Fibroblast of lung (primary cell): ENCODE measurements at regions not wholly inside any gene's neighbourhood (a gene's known extent, or its start where the extent isn't known, plus 50 kb on each side); places are given as distances from the start of the nearest gene placed in this dataset.
A peak's percentile ranks its signal among the peaks of the same experiment; 100 is the strongest.

Experiments
- DNase-seq, 2 donors: peaks; one replicate each; pipeline versions ENCODE4 v3.0.0 to v3.0.0-alpha.2; 2010; ENCODE audit warnings: low read depth in 2 of 2
- H2AFZ ChIP-seq: 2 replicates; pipeline ENCODE4 v1.5.1; 2012; ENCODE audit warnings: low read length, control low read depth, inconsistent platforms
- H3K27ac ChIP-seq: 2 replicates; pipeline ENCODE4 v1.5.1; 2011; ENCODE audit warnings: low read length, control low read depth; ENCODE audit not compliant: insufficient read depth
- H3K27me3 ChIP-seq: 2 replicates; pipeline ENCODE4 v1.5.1; 2011; ENCODE audit warnings: mild to moderate bottlenecking, low read length; ENCODE audit not compliant: control insufficient read depth, insufficient read depth
- H3K36me3 ChIP-seq: 2 replicates; pipeline ENCODE4 v1.5.1; 2011; ENCODE audit warnings: low read length; ENCODE audit not compliant: control insufficient read depth, insufficient read depth
- H3K4me1 ChIP-seq: 2 replicates; pipeline ENCODE4 v1.5.1; 2011; ENCODE audit warnings: low read length; ENCODE audit not compliant: control insufficient read depth, insufficient read depth; ENCODE audit errors: extremely low read depth
- H3K4me2 ChIP-seq: 2 replicates; pipeline ENCODE4 v1.5.1; 2011; ENCODE audit warnings: low read length, control low read depth; ENCODE audit not compliant: insufficient read depth; ENCODE audit errors: extremely low read depth
- H3K4me3 ChIP-seq, 4 experiments: fragments of 200-600 bp in 1 of 4; sonication (generic) in 1 of 4; replicated peaks in 1 of 4; 2 replicates each; pipeline ENCODE4 v1.5.1; 2011 to 2016; ENCODE audit warnings: low read length in 4 of 4, low read depth in 3 of 4, mild to moderate bottlenecking in 3 of 4, control low read depth in 2 of 4, inconsistent platforms in 1 of 4, mixed read lengths in 1 of 4; ENCODE audit not compliant: insufficient read depth in 1 of 4; ENCODE audit errors: control extremely low read depth in 1 of 4
- H3K79me2 ChIP-seq: 2 replicates; pipeline ENCODE4 v1.5.1; 2012; ENCODE audit warnings: mild to moderate bottlenecking, low read length, inconsistent platforms; ENCODE audit not compliant: control insufficient read depth, insufficient read depth
- H3K9ac ChIP-seq: 2 replicates; pipeline ENCODE4 v1.5.1; 2011; ENCODE audit warnings: mild to moderate bottlenecking, low read length, control low read depth; ENCODE audit not compliant: insufficient read depth
- H3K9me3 ChIP-seq: 2 replicates; pipeline ENCODE4 v1.5.1; 2012; ENCODE audit warnings: low read depth, low read length; ENCODE audit not compliant: control insufficient read depth, insufficient read depth
- H4K20me1 ChIP-seq: 2 replicates; pipeline ENCODE4 v1.5.1; 2011; ENCODE audit warnings: low read length; ENCODE audit not compliant: control insufficient read depth, insufficient read depth; ENCODE audit errors: extremely low read depth
- EZH2 ChIP-seq: IDR thresholded peaks from 2 replicates; pipeline ENCODE4 v1.5.1; 2012; ENCODE audit warnings: low read length, control low read depth, mild to moderate bottlenecking; ENCODE audit errors: missing control alignments
- TF ChIP-seq, protein P1 (sequence below), 2 donors: IDR thresholded peaks in 1 of 2; conservative IDR thresholded peaks in 1 of 2; 1 replicate in 1 of 2; 2 replicates in 1 of 2; pipeline ENCODE4 v1.5.1; 2011 to 2012; ENCODE audit warnings: low read length in 2 of 2, control low read depth in 1 of 2, inconsistent platforms in 1 of 2, low read depth in 1 of 2, mild to moderate bottlenecking in 1 of 2

DNA sequence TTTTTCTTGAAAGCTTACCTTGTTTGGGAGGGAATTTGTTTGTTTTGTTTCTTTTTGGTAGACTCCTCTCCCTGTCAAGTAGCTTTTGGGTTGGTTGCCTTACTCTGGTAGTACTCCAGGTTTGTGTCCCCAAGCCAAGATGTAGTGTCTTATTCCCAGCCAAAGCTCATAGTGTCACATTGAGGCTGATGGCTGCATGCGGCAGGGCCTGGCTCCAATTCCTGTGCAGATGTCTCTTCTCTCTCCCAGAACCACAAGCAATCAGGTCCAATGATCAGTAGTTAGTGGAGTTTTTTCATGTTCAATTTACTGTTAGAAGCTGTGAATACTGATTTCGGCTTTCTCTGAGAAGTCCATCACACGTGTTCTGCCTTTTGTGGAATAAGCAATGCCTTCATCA is 221.1 kb upstream of the THBS1 start:
- Histone ChIP-seq H3K27me3 (no peaks in the 10 kb centered on the region), H3K9ac (no peak overlapping the region), H3K36me3 (no peaks in the 10 kb centered on the region), H3K4me2 (no peak overlapping the region), H2AFZ (no peak overlapping the region), H3K4me1 (peaks cover 18% of the 10 kb centered on the region), H3K4me3 (no peak overlapping the region), H4K20me1 (no peaks in the 10 kb centered on the region), H3K9me3 (no peaks in the 10 kb centered on the region), H3K27ac (no peak overlapping the region), H3K79me2 (no peaks in the 10 kb centered on the region)
- no peak for DNase-seq
- no peak for TF ChIP-seq EZH2
- TF ChIP-seq, protein P1, sequence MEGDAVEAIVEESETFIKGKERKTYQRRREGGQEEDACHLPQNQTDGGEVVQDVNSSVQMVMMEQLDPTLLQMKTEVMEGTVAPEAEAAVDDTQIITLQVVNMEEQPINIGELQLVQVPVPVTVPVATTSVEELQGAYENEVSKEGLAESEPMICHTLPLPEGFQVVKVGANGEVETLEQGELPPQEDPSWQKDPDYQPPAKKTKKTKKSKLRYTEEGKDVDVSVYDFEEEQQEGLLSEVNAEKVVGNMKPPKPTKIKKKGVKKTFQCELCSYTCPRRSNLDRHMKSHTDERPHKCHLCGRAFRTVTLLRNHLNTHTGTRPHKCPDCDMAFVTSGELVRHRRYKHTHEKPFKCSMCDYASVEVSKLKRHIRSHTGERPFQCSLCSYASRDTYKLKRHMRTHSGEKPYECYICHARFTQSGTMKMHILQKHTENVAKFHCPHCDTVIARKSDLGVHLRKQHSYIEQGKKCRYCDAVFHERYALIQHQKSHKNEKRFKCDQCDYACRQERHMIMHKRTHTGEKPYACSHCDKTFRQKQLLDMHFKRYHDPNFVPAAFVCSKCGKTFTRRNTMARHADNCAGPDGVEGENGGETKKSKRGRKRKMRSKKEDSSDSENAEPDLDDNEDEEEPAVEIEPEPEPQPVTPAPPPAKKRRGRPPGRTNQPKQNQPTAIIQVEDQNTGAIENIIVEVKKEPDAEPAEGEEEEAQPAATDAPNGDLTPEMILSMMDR (conservative IDR thresholded peaks at IDR 0.05 in 1 of 2, IDR thresholded peaks at IDR 0.05 in 1 of 2; ENCODE audit: low read depth in 1 of 2, low read length in 2 of 2) = no peak

DNA sequence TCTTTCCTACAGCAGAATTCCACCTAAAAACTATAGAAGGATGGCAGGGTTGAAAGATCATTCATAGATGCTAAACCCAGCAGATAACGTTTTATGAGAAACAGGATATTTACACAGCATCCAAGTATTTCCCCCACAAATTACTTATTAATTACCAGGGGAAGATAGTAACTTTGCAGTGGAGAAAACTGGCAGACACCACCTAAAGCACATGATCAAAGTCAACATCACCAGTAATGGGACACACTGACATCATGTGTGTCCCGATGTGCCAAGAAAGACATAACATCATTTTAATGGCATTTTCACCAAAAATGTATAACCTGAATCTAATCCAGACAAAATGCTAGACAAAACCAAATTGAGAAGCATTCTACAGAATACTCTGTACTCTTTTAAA is 220.4 kb upstream of the THBS1 start:
- peak in 1 of 2 donors; percentile 39 for DNase-seq
- peaks cover 18% of the 10 kb centered on the region for H3K4me1 ChIP-seq
- no peak overlapping the region for H2AFZ ChIP-seq
- TF ChIP-seq, protein P1 (conservative IDR thresholded peaks at IDR 0.05 in 1 of 2, IDR thresholded peaks at IDR 0.05 in 1 of 2; ENCODE audit: low read depth in 1 of 2, low read length in 2 of 2) = no peak
- no peak for TF ChIP-seq EZH2
- H3K36me3 ChIP-seq = no peaks in the 10 kb centered on the region
- no peaks in the 10 kb centered on the region for H3K9me3 ChIP-seq
- no peaks in the 10 kb centered on the region for H4K20me1 ChIP-seq
- H3K79me2 ChIP-seq = no peaks in the 10 kb centered on the region
- no peak overlapping the region for H3K4me3 ChIP-seq
- H3K4me2 ChIP-seq = no peak overlapping the region
- H3K27ac ChIP-seq = no peak overlapping the region
- no peaks in the 10 kb centered on the region for H3K27me3 ChIP-seq
- no peak overlapping the region for H3K9ac ChIP-seq

DNA sequence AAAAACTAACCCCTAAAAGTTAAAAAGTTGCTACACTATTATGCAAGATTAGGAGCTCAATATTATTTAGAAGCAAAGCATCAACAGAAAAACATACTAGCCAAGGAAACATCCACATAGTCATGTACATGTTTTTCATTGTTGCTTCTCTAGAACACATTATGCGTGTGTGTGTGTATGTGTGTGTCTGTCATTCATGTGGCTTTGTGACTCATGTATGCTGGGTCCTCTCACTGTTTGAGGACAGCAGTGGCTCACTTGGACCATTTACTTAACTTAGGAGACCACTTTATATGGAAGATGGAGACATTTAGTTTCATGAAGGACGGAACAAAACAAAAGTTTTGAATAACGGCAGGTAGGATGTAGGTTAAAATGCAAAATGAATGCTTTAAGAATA is 219.4 kb upstream of the THBS1 start:
- Histone ChIP-seq H4K20me1 (no peaks in the 10 kb centered on the region), H3K9me3 (no peaks in the 10 kb centered on the region), H3K4me2 (no peak overlapping the region), H3K27me3 (no peaks in the 10 kb centered on the region), H3K36me3 (no peaks in the 10 kb centered on the region), H3K4me3 (no peak overlapping the region), H3K4me1 (peaks cover 18% of the 10 kb centered on the region), H3K9ac (no peak overlapping the region), H3K27ac (no peak overlapping the region), H2AFZ (no peak overlapping the region), H3K79me2 (no peaks in the 10 kb centered on the region)
- TF ChIP-seq, protein P1 (conservative IDR thresholded peaks at IDR 0.05 in 1 of 2, IDR thresholded peaks at IDR 0.05 in 1 of 2; ENCODE audit: low read depth in 1 of 2, low read length in 2 of 2) = no peak
- TF ChIP-seq EZH2 = no peak
- DNase-seq = peak in 1 of 2 donors; percentile 32
